HG02938 (cell line): ENCODE measurements at regions not wholly inside any gene's neighbourhood (a gene's known extent, or its start where the extent isn't known, plus 50 kb on each side); places are given as distances from the start of the nearest gene placed in this dataset.
"Not testable (repeated sequence)": the region's sequence is repeated elsewhere in the genome, so short reads cannot be mapped to it uniquely, and the experiment has no call there.

ENCODE experiments used
- ATAC-seq: cut with Tn5 transposase; IDR thresholded peaks from one replicate; pipeline ENCODE4 v1.9.1; 2021; ENCODE audit warnings: mild to moderate bottlenecking, moderate library complexity; ENCODE audit not compliant: unreplicated experiment

GRCh38 chr10:8415029-8415428 lies 360.5 kb downstream of the GATA3 start:
- ATAC-seq: not testable (repeated sequence)

GRCh38 chr10:8416192-8416701 lies 361.8 kb downstream of the GATA3 start:
- ATAC-seq: peak; percentile 72

- no peak for ATAC-seq
Measured at GRCh38 chr10:8416760-8417159, 362.3 kb downstream of the GATA3 start.

GRCh38 chr10:8417631-8418030 lies 363.1 kb downstream of the GATA3 start:
- no peak for ATAC-seq

DNA sequence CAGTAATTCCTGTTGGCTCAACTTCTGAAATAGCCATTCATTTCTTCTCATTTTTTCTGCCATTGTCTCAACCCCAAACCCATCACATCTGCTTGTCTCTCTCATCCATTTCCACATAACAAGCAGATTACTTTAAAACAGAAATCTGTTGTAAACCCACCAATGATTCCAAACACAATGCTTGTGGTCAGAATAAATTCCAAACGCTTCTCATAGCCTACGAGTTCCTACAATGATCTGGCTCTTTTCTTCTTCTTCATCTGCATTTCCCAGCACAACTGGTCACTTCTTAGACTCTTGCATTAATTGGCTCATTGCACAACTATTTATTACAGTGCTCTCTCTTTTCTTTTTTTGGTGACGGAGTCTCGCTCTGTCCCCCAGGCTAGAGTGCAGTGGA lies 364.1 kb downstream of the GATA3 start:
- no peak for ATAC-seq

DNA sequence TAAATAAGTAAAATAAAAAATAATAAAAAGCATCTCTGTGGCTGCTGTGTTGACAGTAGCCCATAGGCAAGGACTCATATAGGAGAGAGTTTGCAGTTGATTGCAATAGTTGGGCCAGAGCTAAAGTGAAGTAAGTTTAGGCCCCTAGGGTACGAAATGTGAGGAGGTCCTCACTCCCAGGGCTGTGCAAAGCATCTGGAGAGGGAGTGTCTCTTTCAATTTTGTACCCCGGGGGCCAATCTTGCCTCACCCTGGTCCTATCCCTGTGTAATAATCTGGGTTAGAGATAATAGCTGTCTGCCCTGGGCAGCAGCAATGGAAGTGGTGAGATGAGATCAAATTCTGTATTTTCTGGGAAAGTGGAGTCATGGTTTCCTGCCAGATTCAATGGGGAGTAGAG lies 365.7 kb downstream of the GATA3 start:
- no peak for ATAC-seq

GRCh38 chr10:8424555-8425211 lies 370.2 kb downstream of the GATA3 start:
- no peak for ATAC-seq

- ATAC-seq: no peak
Measured at GRCh38 chr10:8428654-8429053, 374.2 kb downstream of the GATA3 start.

GRCh38 chr10:8430321-8430720 lies 375.8 kb downstream of the GATA3 start:
- ATAC-seq: no peak

DNA sequence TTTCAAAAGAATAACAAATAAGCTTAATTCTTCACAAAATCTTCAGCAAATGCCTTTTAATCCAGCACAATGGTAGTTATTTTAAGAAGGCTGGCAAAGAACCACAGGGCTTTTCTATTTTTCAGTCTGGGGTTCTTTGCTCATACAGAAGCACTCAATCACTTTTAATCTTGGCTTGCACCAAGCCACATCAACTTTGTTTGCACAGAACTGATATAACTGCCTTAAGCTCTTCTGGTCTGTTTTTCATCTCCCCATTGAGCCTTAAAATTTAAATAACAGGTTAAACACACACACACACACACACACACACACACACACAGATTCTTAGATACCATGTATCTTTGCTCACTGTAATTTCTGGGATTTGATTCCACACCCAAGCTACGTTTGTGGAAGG lies 377.0 kb downstream of the GATA3 start:
- ATAC-seq: no peak

DNA sequence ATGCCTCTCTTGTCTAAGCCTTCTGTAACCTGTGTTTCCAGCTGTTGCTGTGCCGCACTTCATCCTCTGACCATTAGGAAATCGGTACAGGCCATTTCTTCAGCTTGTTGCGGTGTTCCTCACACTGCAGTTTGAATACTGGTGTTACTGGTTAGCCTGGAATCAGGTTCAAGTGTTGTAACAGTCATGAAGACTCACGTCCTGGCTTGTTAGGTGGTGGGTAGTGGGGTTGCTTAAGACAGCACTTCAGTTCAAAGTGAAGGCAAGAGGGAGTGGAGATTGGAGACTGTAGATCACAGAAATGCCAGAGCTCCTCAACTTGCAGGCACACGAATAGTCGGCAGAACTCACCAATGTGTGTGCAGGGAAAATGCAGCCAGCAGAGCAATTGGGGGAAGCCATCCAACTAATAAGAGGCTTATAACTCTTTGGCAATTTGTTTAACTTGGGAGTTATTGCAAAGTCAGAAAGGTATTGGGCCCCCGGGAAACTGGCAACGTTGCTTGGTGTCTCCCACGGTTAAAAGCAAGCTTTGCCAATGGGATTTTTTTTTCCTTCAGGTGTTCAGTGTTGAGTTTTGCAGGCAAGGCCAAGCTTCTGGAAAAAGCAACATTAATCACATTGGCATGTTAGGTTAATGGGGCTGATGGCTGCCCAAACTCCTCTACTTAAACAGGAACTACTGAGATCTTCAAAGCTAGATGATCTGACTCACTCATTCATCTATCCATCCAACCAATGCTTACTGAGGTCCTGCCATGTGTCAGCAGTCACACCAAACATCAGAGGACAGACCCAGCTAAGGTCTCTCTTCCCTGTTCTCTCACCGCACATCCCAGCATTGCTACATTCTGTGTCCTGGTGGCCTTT lies 380.9 kb downstream of the GATA3 start:
- ATAC-seq: no peak

- no peak for ATAC-seq
Measured at GRCh38 chr10:8437896-8438295, 383.4 kb downstream of the GATA3 start.

DNA sequence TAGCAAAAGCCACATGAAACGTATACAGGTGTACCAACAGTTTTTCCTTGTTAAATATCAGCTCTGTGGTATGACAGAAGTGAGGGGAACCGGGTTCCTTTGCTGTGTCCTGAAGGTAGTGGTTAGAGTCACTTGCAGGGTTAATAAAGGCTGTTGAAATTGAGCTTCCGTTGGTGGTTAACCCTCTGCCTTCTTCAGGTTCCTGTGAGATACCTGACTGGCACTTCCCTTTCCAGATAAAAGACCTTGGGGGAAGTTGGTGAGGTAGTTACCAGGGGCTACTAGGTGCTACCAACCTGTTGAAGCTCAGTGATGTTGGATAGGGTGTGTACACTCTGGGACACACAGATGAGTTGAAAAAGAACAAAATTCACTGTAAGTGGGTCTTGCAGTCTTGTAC lies 384.1 kb downstream of the GATA3 start:
- no peak for ATAC-seq

DNA sequence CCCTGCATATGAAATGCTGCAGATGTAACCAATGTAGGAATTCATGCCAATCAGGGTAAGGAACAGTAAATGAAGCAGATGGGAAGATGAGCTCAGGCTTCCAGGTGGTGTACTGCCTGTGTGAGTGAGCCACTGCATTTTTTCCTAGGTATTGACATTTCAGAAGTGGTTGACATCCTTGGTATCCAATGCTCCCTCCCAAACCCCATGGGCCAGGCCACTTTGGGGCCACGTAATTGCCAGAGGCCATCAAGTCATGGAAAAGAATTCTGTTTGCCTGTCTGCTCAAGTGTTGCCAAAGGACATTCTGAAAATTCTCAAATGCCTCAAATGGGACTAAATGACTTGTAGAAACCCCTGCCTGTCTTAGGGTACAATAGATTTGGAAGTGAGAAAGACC lies 384.6 kb downstream of the GATA3 start:
- no peak for ATAC-seq

DNA sequence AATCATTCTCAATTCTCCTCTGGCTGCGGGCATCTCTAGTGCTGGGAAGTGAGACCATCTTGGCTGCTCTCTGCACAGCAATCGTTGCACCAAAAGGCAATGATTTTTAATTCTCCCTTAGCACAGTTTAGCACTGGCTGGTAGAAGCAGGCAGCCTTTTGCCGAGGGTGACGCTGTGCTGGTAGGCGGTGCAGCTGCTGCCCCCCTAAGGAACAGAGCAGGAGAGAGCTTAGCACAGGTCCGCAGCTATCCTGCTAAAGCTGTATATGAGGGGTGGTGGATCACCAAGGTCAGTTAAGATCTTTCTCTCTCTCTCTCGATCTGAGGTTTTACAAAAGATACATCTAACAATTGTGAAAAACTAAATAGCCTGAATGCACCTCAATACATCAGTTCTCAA lies 390.1 kb downstream of the GATA3 start:
- no peak for ATAC-seq

DNA sequence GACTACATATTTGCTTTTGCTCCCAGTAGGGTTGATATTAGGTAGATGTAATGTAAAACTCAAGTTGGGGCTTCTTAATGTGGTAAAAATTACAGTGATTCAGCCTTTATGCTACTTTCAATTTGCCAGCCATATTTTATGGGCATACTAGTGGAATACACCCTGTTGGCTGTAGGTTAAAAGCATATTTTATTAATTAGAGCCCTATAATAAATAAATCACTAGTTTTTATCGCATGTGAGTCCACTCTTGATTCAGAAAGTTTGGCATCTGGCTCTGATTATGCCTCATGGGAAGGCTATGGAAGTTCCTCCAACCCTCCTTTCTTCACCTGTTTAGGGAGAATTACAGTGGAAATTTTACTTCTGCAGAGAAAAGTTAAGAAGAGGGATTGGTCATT lies 390.9 kb downstream of the GATA3 start:
- ATAC-seq: no peak

DNA sequence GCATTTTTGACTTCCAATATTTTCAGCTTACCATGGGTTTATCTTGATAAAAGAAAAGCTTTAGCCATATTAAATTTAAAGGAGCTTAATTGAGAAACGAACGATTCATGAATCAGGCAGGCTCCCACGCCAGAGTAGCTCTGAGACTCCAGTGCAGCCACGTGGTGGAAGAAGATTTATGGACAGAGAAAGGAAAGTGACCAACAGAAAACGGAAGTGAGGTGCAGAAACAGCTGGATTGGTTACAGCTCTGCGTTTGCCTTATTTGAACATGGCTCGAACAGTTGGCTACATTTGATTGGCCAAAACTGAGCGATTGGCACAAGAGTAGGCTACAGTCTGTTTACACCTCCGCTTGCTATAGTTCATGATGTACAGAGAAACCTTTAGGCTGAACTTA lies 395.4 kb downstream of the GATA3 start:
- no peak for ATAC-seq

DNA sequence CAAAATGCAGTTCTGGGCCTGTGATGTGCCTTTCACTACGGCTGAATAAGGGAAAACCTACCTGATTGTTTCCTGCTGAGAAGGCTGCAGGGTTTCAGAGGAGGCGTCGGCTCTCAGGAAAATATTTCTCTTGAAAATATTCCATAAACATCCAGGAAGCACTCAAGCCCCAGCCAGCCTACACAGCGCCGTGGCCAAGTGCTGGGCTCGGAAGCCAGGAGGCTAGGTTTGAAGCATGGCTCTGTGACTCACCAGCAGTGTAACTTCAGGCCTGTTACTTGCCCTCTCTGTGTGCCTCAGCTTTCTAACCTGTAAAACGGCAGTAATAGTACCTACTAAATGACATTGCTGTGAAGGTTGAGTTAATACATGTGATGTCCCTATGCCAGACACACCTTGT lies 399.1 kb downstream of the GATA3 start:
- ATAC-seq: no peak

DNA sequence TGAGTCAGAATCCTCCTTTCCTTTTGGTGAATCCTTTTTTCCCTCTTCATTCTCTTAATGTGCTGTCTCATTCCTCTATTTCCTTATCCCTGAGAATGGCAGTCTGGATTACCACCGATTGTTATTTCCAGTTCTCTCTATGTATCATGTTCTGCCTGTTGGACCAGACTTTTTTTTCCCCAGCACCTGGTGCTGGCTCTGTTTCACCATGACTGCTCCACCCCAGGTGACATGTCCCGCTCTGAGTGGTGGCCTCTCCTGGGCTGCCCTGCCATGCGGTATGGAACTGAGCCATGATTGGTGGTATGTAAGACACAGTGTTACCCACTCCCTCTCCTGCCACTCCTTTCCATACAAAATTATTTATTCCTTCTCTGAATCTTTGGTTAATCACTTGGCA lies 399.9 kb downstream of the GATA3 start:
- no peak for ATAC-seq

GRCh38 chr10:8455181-8455580 lies 400.7 kb downstream of the GATA3 start:
- ATAC-seq: no peak

DNA sequence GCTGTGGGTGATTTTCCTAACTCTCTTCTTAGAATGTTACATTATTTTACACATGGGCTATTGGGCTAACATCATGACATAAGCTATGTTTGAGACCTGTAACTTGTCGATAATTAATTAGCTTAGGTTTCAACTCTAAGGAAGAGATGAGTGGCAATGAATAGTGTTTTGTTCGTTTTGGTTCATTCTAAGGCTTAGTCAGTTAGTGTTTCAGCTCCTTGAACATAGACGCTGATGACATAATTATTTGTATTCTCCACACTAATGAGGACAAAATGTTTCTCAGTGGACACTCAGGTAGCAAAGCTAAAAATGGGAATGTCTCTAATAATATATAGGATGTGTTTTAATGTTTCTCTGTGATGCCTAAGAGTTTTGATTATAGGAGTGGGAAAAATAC lies 401.9 kb downstream of the GATA3 start:
- no peak for ATAC-seq

DNA sequence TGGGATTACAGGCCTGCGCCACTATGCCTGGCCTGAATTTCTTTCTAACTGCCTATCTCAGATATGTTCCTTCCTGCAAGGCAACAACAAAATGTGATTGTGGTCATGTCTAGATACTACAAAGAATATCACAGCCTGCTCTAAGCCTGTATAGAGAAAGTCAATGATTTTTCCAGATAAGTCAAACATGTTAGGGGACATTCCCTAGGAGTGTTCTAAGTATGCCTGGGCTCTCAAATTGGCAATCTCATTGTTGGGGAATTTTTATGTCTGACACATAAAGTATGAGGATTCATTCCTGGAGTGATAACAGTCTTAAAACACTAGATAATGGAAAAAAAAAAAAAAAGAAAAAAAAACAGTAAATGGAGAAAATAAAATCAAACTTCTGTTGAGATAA lies 406.1 kb downstream of the GATA3 start:
- no peak for ATAC-seq
